ENCODE measurements at regions not wholly inside any gene's neighbourhood (a gene's known extent, or its start where the extent isn't known, plus 50 kb on each side); places are given as distances from the start of the nearest gene placed in this dataset.

GRCh38 chr17:73947281-73947965 is 256.1 kb upstream of the RPL38 start:
- DNase-seq (ENCODE audit: low spot score), result no peak
- no peak for TF ChIP-seq CTCF (IDR thresholded peaks at IDR 0.05; ENCODE audit: extremely low read depth, insufficient read depth, missing control alignments)
- in situ Hi-C loops (cut with MboI; ENCODE audit: low pct_unique_long_range_greater_than_20kb, low sequenced_read_pairs, unreplicated experiment), result no loop called here

DNA sequence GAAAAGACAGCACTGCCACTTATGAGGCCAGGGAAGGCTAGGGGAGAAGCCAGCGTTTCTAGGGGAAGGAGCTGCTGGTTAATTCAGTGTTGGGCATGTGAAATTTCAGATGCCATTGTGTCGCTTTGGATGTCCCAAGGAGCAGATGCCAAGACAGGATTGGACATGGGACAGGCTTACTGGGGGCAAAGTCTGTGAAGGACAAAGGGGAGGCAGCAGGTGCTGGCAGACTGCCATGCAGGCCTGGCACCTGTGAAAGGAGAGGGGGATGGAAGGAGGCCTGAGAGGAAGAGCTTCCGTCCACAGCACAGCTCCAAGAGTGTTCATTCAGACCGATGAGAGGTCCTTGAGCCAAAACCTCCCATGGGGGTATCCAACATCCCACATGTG is 255.5 kb upstream of the RPL38 start:
- DNase-seq (ENCODE audit: low spot score), result no peak
- in situ Hi-C loops (cut with MboI; ENCODE audit: low pct_unique_long_range_greater_than_20kb, low sequenced_read_pairs, unreplicated experiment), result no loop called here
- no peak for TF ChIP-seq CTCF (IDR thresholded peaks at IDR 0.05; ENCODE audit: extremely low read depth, insufficient read depth, missing control alignments)

DNA sequence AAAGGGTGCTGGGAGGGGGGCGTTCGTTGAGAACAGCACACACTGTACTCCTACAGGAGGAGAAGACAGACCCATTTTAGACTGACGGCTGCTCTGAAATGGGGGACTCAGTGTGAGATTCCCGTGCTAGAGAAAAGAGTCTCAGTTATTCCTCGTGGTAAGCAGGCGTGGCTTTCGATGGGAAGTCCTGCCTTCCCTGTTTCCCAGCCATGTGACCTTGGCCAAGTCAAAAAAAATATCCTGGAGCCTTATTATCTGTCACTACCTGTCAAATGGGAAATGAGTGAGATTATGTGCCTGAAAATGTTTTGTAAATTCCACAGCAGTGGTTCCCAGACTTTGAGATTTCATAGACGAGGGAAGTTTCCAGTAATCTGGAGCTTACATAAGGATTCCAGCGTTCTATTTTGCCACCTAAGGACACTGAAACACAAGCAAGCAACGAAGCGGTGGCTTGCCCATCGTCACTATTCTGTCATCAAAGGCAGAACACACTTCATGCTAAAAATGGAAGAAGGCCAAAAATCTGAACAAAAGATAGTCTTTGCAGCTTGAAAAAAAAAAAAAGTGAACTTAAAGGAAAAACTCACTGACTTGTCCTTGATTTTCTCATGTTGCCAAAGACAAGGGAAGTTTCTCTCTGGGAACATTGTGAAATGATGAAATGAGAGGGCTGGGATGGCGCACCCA is 253.4 kb upstream of the RPL38 start:
- TF ChIP-seq CTCF (IDR thresholded peaks at IDR 0.05; ENCODE audit: extremely low read depth, insufficient read depth, missing control alignments), result no peak
- no peak for DNase-seq (ENCODE audit: low spot score)
- in situ Hi-C loops (cut with MboI; ENCODE audit: low pct_unique_long_range_greater_than_20kb, low sequenced_read_pairs, unreplicated experiment), result loop anchor here (25.0 kb wide), 2 partner anchors 112 to 513 kb away; no protein-coding TSS in a partner anchor

GRCh38 chr17:73950593-73950914 is 252.9 kb upstream of the RPL38 start:
- in situ Hi-C loops (cut with MboI; ENCODE audit: low pct_unique_long_range_greater_than_20kb, low sequenced_read_pairs, unreplicated experiment), result loop anchor here (25.0 kb wide), 2 partner anchors 112 to 513 kb away; no protein-coding TSS in a partner anchor
- no peak for DNase-seq (ENCODE audit: low spot score)
- TF ChIP-seq CTCF (IDR thresholded peaks at IDR 0.05; ENCODE audit: extremely low read depth, insufficient read depth, missing control alignments), result no peak

- in situ Hi-C loops (cut with MboI; ENCODE audit: low pct_unique_long_range_greater_than_20kb, low sequenced_read_pairs, unreplicated experiment), result loop anchor here (25.0 kb wide), 2 partner anchors 110 to 515 kb away; no protein-coding TSS in a partner anchor
- no peak for TF ChIP-seq CTCF (IDR thresholded peaks at IDR 0.05; ENCODE audit: extremely low read depth, insufficient read depth, missing control alignments)
Observed at GRCh38 chr17:73952082-73952479, 251.4 kb upstream of the RPL38 start.

DNA sequence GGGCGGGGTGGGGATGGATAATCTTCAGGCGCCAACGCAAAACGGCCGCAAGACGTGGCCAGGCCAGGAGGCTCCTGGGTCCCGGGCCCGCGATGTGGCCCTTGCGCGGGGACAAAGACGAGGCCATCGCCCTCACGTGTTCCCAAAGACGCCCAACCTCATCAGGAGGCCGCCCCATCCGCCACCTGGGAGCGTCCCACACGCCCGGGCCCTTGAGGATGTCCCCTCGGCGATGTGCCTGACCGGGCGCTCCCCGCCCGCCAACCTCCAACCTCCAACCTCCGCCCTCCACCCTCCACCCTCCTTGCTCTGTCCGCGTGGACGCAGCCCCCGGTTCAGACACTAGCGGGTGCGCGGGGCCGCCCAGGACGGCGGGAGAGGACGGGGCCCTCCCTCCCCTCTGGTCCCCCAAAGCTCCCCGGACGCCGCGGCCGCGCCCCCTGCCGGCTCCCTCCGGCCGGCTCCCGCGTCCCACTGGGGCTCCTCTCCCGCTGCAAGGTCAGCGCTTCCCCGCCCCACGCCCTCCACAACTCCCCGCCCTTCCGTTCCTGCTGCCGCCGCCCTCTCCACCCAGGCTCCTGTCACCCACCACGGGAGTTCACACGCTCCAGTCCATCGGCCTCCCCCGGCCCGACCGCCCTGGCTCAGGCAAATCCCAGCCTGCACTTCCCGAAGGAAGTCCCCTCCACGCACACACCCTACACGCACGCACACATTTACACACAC is 250.8 kb upstream of the RPL38 start:
- DNase-seq (ENCODE audit: low spot score), result peak; percentile 62
- TF ChIP-seq CTCF (IDR thresholded peaks at IDR 0.05; ENCODE audit: extremely low read depth, insufficient read depth, missing control alignments), result peak; percentile 33
- in situ Hi-C loops (cut with MboI; ENCODE audit: low pct_unique_long_range_greater_than_20kb, low sequenced_read_pairs, unreplicated experiment), result loop anchor here (25.0 kb wide), 2 partner anchors 110 to 515 kb away; no protein-coding TSS in a partner anchor

More at GRCh38 chr17:73952082-73952479, 251.4 kb upstream of the RPL38 start:
- DNase-seq (ENCODE audit: low spot score), result no peak

Measured in GM13977 (cell line).